Colonic mucosa (tissue), 4 donors: ENCODE measurements at regions not wholly inside any gene's neighbourhood (a gene's known extent, or its start where the extent isn't known, plus 50 kb on each side); places are given as distances from the start of the nearest gene placed in this dataset.
"Not testable (repeated sequence)": the region's sequence is repeated elsewhere in the genome, so short reads cannot be mapped to it uniquely, and the experiment has no call there.

Source experiments
- DNase-seq: peaks from one replicate; pipeline ENCODE4 v3.0.0-alpha.2; 2020
- H3K27ac ChIP-seq: fragments of 200-600 bp; one replicate; pipeline ENCODE4 v1.8.0; 2021
- H3K27me3 ChIP-seq: fragments of 200-600 bp; one replicate; pipeline ENCODE4 v1.8.0; 2021
- H3K36me3 ChIP-seq: fragments of 200-600 bp; one replicate; pipeline ENCODE4 v1.8.0; 2021
- H3K4me1 ChIP-seq: fragments of 200-600 bp; one replicate; pipeline ENCODE4 v1.8.0; 2021; ENCODE audit warnings: mild to moderate bottlenecking
- H3K4me3 ChIP-seq: fragments of 200-600 bp; one replicate; pipeline ENCODE4 v1.8.0; 2021
- H3K9ac ChIP-seq, 2 donors: one replicate each; pipeline ENCODE4 v1.7.0; 2013; ENCODE audit warnings: control low read depth in 2 of 2, low read depth in 2 of 2, low read length in 2 of 2
- H3K9me3 ChIP-seq: fragments of 200-600 bp; one replicate; pipeline ENCODE4 v1.8.0; 2021
- intact Hi-C: fragments of 100-400 bp; cut with DNase I; formaldehyde crosslinking; loops from one replicate; pipeline ENCODE4 v1.14.1; 2022
- TF ChIP-seq, protein P1 (sequence below): fragments of 200-600 bp; IDR thresholded peaks from one replicate; pipeline ENCODE4 v1.8.0; 2022; ENCODE audit warnings: antibody characterized with exemption, mild to moderate bottlenecking
- donor health status: healthy.
- donor health status: DM: no; HTN: no; CAD: no.
- donor health status: DM: no; HTN: no; CAD: no.

DNA sequence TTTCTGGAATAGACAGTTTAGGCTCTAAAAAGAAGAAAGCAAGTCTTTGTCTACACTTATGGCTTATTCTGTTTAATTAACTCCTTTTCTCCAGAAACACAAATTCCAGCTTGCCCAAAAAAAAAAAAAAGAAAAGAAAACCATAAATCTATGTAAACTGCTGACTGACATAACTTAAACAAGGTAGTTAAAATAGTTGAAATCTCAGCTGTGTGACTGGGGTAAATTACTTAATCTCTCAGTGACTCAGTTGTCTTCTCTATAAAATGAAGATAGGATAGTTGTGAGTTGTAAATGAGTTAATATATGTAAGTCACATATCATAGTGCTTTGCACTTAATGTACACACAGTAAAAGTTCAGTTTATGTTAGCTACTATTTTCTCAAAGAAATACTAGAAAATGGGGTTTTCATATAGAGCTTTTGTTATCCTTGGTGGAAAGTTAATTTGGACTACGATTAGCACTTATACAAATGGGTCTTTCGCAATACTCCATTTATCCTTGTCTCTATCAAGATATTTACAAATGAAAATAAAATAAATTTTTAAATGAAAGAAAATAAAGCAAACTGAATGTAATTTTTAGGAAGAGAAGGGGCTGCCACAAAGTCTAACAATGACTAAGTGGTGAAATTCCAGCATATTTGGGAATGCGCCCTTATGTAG, 200.9 kb downstream of the MBL2 start:
- TF ChIP-seq, protein P1, sequence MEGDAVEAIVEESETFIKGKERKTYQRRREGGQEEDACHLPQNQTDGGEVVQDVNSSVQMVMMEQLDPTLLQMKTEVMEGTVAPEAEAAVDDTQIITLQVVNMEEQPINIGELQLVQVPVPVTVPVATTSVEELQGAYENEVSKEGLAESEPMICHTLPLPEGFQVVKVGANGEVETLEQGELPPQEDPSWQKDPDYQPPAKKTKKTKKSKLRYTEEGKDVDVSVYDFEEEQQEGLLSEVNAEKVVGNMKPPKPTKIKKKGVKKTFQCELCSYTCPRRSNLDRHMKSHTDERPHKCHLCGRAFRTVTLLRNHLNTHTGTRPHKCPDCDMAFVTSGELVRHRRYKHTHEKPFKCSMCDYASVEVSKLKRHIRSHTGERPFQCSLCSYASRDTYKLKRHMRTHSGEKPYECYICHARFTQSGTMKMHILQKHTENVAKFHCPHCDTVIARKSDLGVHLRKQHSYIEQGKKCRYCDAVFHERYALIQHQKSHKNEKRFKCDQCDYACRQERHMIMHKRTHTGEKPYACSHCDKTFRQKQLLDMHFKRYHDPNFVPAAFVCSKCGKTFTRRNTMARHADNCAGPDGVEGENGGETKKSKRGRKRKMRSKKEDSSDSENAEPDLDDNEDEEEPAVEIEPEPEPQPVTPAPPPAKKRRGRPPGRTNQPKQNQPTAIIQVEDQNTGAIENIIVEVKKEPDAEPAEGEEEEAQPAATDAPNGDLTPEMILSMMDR, result no peak
- H3K27me3 ChIP-seq, result no peaks in the 10 kb centered on the region
- H3K4me1 ChIP-seq, result no peaks in the 10 kb centered on the region
- H3K4me3 ChIP-seq, result no peak overlapping the region
- H3K9me3 ChIP-seq, result no peaks in the 10 kb centered on the region
- no peak for DNase-seq
- no peak overlapping the region for H3K27ac ChIP-seq
- H3K36me3 ChIP-seq, result no peaks in the 10 kb centered on the region
- H3K9ac ChIP-seq, result no peak overlapping the region
- intact Hi-C loops, result no loop called here

DNA sequence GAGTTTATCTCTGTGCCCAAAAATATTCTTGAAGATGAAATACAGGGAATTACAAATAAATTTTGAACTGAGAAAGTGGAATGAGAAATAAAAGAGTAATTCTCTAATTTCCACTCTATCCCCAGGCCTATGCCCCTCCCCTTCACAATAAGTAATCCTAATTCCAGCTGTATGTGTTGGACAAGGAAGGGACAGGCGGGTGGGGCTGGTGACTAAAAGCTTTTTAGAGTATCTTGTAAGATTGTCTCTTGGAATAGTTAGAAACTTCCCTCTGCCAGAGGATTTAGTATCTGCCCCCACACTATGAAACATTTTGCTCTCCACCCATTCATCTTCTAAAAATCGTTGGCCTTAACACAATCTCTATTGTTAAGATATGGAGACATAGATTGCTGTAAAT, 199.2 kb downstream of the MBL2 start:
- TF ChIP-seq, protein P1, result no peak

DNA sequence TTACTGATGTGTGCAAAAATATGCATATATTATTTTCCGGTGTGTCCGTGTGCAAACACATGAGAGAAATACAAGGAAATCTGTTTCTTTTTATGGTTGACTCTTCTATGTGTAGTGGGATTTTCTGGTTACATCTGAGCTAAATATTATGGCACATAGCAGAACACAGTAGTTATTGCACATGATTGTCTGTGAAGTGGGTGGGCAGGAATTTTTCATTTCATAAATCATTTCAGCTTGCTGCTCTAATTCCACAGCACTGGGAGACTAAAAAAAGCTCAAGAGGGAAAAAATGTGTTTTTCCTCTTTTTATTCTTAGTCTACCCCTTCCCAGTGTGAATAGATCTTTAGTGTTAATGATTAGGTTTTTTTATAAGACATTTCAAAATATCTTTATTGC, 197.9 kb downstream of the MBL2 start:
- no peaks in the 10 kb centered on the region for H3K36me3 ChIP-seq
- H3K27ac ChIP-seq, result no peak overlapping the region
- TF ChIP-seq, protein P1, result no peak
- DNase-seq, result no peak
- no peaks in the 10 kb centered on the region for H3K4me1 ChIP-seq
- H3K9me3 ChIP-seq, result no peaks in the 10 kb centered on the region
- intact Hi-C loops, result no loop called here
- H3K27me3 ChIP-seq, result no peaks in the 10 kb centered on the region
- H3K9ac ChIP-seq, result no peak overlapping the region
- no peak overlapping the region for H3K4me3 ChIP-seq

More for the DNA sequence above, 199.2 kb downstream of the MBL2 start:
- no peak overlapping the region for H3K9ac ChIP-seq
- intact Hi-C loops, result no loop called here
- H3K27me3 ChIP-seq, result no peaks in the 10 kb centered on the region
- no peak for DNase-seq
- H3K9me3 ChIP-seq, result no peaks in the 10 kb centered on the region
- no peak overlapping the region for H3K4me3 ChIP-seq
- H3K4me1 ChIP-seq, result no peaks in the 10 kb centered on the region
- H3K36me3 ChIP-seq, result no peaks in the 10 kb centered on the region
- no peak overlapping the region for H3K27ac ChIP-seq

DNA sequence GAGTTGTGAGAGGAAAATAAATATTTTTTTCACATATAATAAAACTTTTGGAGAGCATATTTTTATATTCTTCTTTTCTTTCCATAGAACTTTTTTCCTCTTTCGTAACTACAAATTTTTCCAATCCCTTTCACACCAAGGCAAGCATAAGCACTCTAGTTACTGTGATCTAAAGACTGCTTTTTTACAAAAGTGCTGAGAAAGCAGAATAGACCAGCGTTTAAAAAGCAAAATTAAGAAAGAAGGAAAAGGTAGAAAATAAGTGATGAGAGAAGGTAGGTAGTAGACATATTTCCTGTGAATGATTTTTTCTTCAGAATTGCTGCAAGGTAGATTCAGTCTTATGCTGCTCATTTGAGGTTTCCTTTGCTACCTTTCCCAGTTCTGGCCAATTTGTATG, 195.5 kb downstream of the MBL2 start:
- H3K9ac ChIP-seq, result no peak overlapping the region
- intact Hi-C loops, result no loop called here
- H3K4me1 ChIP-seq, result no peaks in the 10 kb centered on the region
- TF ChIP-seq, protein P1, result no peak
- no peak overlapping the region for H3K4me3 ChIP-seq
- DNase-seq, result no peak
- no peak overlapping the region for H3K27ac ChIP-seq
- H3K36me3 ChIP-seq, result no peaks in the 10 kb centered on the region
- H3K27me3 ChIP-seq, result no peaks in the 10 kb centered on the region
- no peaks in the 10 kb centered on the region for H3K9me3 ChIP-seq

DNA sequence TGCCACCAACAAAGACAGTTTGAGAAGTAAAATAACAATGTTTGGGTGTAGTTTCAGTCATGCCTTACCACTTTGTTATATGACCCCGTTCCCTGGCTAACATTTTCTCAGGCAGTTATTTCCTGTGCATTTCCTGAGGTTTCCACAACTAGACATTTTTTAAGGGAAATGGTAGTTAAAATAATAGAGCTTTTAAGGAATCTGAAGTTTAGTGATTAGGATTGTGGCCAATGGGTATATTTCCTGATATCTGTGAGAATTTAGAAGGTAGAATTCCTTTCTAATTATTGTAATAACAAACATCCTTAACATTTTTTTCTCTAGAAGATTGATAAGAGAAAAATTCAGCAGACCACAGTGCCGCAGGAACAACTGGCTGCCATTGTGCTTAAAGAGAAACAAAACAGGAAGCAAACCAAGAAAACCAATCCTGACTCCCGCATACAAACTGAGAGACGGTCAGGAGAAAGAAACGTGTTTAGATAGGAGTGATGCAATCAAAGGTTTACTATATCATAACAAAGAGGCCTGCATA, 193.6 kb downstream of the MBL2 start:
- no peak for DNase-seq
- TF ChIP-seq, protein P1, result no peak
- H3K9ac ChIP-seq, result no peak overlapping the region
- H3K4me1 ChIP-seq, result no peaks in the 10 kb centered on the region
- no peaks in the 10 kb centered on the region for H3K27me3 ChIP-seq
- H3K4me3 ChIP-seq, result no peak overlapping the region
- H3K9me3 ChIP-seq, result no peaks in the 10 kb centered on the region
- intact Hi-C loops, result no loop called here
- no peaks in the 10 kb centered on the region for H3K36me3 ChIP-seq
- H3K27ac ChIP-seq, result no peak overlapping the region

DNA sequence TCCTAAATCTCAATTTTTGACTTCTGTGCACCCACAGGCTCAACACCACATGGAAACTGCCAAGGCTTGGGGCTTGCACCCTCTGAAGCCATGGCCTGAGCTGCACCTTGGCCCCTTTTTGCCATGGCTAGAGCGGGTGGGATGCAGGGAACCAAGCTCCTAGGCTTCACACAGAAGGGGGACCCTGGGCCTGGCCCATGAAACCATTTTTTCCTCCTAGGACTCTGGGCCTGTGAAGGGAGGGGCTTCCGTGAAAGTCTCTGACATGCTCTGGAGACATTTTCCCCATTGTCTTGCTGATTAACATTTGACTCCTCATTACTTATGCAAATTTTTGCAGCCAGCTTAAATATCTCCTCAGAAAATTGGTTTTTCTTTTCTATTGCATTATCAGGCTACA, 190.9 kb downstream of the MBL2 start:
- H3K4me3 ChIP-seq, H3K27ac ChIP-seq, H3K9ac ChIP-seq, H3K36me3 ChIP-seq, intact Hi-C loops, H3K9me3 ChIP-seq, DNase-seq, H3K27me3 ChIP-seq, H3K4me1 ChIP-seq: not testable (repeated sequence)
